ENCODE measurements at regions not wholly inside any gene's neighbourhood (a gene's known extent, or its start where the extent isn't known, plus 50 kb on each side); places are given as distances from the start of the nearest gene placed in this dataset.
A peak's percentile ranks its signal among the peaks of the same experiment; 100 is the strongest.

DNA sequence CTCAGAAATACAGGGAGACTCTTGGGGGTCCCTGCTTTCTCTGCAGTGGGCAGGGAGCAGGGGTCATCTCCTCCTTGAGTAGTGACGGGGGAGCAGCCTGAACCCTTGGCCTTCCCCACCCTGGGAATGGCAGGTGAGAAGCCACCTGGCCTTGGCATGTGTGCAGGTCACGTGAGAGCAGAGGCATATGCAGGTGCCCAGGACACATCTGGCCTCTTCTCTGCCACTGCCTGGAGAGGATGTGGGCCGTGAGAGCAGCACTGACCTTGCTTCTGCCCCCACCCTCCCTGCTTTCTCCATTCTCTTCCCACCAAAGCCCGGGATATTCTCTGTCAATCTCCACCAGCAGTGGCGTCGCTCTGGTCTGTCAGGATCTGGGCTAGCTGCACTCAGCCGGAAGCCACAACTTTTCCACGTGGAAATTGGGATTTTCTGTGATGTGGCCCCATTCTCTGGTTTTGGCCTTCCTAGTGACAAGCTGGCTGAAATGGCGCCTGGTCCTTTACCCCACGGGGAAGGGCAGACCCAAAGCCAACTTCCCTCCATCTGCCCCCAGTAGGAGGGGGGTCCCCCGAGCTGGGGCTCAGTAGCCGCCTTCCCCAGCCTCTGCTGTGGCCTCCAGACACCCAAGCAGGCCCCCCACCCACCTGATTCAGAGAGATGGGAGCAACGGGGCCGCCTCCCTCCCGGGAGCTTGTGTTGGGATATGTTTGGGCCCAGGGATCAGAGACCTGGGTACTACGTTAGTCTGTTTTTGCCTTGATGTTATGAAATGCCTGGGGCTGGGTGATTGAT, 70.4 kb upstream of the FCN1 start:
- DNase-seq (ENCODE audit: low spot score), result no peak

DNA sequence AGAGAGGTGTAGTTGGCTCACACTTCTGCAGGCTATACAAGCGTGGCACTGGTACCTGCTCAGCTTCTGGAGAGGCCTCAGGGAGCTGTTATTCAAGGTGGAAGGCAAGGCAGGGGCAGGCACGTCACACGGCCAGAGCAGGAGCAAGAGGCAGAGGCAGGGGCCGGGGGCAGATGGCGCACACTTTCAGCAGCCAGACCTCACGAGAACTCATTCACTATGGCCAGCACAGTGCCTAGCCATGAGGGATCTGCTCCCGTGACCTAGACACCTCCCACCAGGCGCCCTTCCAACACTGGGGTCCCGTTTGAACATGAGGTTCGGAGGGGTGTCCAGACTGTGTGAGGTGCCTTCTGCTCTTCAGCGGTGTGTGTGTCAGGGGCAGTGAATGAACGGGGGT, 71.0 kb upstream of the FCN1 start:
- DNase-seq (ENCODE audit: low spot score), result no peak

DNA sequence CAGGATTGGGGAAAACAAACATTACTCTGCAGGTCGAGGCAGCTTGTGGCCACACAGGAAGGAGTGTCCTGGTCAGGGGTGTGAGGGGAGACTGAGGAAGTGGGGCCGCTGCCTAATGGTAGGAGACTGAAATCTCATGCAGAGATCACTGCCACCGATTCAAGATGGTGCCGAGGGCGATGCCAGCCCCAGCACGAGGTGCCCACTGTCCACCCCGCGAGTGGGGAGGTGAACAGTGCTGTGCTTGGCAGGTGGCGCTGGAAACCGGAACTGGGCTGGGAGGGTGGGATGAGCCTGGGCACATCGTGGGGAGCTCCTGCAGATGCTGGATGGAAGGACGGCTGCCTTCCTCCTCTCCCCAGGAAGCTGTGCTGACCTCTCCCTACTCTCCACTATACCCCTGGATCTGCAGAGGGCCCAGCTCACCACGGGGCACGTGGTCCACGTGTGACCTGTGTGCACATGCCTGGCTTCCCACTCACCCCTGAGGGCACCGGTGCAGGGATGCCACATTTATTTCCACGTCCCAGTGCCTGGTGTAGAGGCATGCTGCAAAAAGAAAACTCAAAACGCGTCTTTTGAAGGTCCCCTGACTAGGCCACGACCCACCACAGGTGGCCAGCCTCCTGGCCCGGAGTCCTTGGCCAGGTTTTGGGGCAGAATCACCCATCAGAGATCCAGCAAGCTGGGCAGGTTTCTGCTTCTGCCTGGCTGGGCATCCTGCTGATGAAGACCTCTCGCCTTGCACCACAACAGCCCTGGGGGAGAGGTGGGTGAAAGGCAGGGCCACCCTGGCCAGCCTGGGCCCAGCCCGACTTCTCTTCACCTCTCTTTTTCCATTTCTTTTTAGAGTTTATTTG, 71.7 kb upstream of the FCN1 start:
- no peak for DNase-seq (ENCODE audit: low spot score)

DNA sequence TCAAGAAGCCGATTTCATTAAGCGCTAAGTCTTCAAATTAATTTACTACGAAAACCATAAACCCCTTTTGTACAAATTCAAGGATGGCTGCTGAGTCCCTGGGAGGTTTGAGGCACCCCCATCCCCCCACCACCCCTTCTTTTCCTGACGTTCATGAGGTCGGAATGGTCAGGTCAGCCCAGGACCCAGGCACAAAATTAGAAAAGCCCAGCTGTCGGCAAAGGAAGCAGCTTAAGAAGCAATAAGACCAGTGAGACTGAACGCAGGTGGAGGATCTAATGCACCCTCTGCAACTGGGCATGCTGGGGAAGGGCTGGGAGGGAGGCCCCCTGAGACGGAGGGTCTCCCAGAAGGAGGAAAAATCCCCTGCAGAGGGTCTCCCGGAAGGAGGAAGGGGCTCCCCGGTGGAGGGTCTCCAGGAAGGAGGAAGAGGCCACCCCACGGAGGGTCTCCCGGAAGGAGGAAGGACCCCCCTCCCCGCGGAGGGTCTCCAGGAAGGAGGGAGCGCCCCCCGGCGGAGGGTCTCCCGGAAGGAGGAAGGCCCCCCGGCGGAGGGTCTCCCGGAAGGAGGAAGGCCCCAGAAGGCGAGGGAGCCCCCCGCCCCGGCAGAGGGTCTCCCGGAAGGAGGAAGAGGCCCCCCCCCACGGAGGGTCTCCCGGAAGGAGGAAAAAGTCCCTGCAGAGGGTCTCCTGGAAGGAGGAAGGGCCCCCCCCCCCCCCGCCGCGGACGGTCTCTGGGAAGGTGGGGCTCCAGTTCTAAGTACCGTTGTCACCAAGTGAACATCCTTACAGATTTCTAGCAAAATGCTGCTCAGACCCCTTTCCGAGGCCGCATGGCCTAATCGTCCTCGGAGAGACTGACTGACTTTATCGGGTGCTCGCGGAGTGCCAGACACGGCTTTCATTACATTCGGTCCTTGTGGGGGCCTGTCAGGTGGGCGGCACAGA, 74.4 kb upstream of the FCN1 start:
- DNase-seq (ENCODE audit: low spot score), result no peak

DNA sequence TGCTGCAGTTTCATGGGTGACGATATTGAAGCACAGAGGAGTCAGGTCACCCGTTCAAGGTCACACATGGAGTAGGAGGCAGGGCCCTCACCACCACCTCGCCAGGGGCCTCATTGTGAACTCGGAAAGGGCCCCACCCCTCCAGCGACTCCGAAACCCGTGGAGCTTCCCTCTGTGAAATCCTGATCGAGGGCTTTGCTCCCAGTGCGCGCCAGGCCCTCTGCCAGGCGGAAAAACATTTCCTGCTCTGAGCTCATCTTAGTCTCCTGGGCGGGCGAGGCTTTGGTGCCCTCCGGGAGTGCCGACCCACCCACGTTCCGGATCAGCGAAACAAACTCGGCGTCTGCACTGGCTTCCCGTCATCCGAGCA, 75.0 kb upstream of the FCN1 start:
- peak; percentile 61 for DNase-seq (ENCODE audit: low spot score)

DNA sequence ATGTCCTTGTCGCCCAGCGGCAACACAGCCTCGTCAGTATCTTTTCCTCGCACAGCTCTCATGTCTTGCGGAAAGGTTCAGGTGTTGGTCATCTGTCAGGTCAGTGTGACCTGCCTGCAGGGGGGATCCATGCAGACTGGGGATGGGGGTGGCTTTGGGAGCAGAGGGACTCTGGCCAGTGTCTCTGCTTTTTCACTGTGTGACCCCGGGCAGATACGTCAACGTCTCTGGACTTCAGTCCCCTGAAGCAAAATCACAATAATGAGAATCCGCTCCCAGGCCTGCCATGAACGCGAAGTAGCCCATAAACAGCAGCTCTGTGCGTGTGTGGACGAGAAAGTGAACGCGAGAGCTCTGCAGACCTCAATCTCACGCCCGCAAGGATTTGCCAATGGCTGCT, 75.7 kb upstream of the FCN1 start:
- DNase-seq (ENCODE audit: low spot score), result no peak

DNA sequence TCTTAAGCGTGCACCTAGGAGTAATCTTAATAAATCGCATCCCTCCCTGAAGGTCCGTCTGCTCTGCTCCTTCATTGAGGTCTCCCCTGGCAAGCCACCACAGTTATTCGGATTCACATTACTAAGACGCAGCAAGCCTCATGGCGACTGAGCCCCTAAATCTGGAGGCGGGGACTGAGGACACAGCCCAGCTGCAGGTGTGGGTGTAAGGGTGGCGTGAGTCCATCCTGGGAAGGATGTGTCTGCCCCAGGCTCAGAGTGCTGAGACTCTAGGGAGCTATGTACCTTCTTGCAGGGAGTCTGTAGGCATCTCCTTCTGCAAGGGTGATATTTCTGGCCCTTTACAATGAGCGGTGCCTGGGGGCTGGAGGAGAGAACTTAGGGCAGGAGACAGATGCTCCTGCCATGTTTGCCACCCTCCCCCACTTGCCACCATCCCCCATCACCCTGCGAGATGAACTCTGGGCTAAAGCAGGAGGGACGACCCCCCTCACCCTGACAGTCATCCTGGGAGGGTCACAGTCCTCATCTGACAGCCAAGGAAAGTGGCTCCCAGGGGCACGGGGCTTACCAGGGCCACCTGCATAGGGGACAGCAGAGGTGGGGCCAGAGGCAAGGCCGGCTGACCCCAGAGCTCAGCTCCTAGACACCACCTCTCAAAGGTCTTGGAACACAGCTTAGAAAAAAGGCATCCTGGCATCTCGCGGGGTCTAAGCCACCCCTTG, 76.4 kb upstream of the FCN1 start:
- no peak for DNase-seq (ENCODE audit: low spot score)

DNA sequence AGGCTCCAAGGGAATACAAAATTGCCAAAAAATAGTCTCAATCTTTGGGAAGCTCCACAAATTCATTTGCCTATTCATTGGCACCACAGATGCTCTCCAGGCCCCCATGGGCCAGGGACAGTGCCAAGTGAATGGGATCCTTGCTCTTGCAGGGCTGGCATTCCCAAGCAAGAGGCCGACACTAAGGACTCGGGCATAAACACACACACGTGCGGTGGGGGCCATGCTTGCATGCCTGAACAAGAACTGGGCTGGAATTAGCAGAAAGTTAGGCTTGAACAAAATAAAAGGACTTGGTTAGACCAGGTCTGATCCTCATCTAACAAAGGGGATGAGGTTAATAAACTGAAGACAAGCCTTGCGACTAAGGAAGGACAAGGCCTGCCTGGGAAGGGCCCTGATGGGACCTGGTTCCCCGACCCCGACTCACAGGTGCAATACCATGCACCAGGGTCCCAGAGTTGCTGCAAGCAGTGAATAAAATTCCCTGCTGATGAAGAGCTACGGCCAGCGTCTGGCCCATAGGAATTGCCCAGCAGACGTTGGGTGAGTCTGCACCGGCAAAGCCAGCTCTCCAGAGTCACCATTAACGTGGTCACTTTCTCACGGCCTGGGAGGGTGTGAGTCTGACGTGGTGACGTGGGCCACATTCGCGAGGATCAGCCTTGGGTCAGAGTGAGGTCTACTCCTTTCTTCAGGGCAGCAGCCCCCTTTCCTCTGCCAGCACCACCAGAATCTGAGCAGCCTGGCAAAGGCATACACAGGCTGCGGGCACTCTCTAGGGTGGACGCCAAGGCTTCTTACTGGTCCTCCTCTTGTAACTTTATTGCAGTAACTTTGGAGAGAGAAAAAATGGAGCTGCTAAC, 77.4 kb upstream of the FCN1 start:
- DNase-seq (ENCODE audit: low spot score), result no peak

DNA sequence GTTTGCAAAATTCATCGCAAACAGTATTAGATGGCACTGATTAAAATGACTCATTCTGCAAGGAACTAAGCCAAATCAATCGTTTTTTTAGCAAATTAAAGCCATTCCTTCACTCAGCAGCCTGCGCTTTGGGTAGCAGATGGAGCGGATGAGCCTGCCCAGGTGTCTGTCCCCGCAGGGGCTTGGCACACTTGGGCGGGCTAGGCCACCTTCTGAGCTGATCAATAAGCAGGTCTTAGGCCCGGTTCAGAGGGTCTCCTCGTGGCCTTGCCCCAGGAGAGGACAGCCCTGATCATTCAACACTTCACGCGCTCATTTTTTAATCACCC, 78.0 kb upstream of the FCN1 start:
- no peak for DNase-seq (ENCODE audit: low spot score)

DNA sequence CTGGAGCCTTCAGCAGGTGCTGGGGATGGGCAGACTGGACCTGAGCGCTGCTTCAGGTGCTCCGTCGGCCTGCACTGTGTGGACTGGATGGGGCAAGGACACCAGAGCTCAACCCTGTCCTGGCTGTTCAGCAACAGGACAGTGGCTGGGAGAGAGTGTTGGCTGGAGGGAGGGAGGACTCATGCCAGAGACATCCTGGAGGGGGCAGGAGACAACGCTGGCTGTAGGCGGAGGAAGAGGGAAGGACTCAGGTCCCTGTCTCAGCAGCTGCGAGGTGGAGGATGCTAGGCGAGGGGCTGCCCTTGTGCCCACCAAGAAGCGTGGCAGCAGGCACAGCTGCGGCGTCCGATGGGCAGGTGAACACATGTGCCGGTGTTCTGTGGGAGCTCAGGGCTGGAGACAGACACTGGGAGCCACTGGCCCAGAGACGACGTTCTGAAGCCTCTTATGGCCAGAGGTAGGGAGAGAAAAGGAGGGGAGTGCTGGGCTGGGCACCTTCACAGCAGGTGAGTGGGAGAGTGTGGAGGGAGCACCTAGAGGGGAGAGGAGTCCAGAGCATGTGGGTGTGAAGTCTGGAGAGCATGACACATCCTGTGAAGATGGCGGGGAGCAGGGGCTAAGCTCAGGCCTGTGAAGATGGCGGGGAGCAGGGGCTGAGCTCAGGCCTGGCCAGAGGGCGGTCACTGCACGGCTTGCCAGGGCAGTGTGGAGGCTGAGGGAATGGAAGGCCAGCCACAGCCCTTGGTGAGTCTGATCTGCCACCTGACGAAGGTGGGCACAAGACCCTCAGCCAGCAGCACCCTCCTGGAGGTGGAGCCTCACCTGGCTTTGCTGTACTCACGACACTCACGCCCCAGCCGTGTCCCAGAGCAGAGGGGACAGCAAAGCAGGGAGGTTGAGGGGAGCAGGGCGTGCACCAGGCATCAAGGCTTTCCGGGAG, 79.1 kb upstream of the FCN1 start:
- no peak for DNase-seq (ENCODE audit: low spot score)

DNA sequence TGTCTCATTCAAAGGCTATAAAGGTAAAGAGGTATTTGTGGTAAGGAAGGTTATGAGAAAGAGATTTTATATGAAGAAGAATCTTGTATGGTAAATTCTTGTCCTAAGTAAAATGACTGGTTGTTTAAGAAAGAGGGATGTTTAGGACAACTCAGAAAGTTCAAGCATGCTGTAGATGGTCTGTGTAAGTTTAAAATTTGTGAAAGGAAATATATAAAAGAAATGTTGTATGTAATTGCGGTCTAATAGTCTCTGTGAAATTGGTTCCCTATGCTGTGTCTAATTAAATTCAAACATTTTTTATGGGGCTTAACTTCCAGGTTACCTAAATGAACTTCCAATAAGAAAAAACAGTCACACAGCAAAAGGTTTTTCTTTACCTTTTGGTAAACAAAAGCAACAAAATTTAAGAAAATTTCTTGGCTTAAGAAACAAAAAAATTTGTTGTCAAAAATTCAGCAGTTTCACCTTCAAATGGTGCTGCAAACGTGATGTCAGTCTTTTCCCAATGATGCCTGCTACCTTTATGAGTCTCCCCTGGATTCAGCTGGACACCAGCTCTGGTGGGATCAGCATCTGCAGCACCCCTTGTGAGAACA, 83.0 kb upstream of the FCN1 start:
- no peak for DNase-seq (ENCODE audit: low spot score)

DNA sequence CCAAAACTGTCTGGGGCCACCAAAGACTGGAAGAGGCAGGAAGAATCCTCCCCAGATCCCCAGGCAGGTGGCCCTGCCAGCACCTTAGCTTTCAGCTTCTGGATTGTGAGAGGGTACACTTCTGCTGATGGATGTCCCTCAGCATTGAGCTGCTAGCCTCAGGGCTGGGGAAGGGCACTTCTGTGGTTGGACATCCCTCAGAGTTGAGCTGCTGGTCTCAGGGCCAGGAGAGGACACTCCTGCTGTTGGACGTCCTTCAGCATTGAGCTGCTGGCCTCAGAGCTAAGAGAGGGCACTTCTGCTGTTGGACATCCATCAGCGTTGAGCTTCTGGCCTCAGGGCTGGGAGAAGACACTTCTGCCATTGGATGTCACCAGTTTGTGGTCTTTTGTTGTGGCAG, 83.8 kb upstream of the FCN1 start:
- no peak for DNase-seq (ENCODE audit: low spot score)

DNA sequence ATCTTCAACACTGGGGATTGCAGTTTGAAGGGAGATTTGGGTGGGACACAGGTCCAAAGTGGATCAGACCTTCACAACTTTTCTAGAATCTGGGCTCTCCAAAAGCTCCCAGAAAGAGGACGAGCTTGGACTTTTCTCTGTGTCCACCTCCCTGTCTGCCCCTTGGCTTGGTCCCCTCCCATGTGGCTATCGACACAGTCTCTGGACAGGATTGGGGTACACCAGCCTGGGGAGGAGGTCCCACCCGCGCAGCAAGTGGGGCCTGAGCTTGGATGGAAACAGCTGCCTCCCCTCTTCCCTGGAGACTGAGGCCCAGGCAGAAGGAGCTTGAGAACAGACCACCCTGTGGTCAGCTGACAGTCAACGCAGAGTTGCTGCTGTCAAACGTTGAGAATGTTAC, 84.6 kb upstream of the FCN1 start:
- DNase-seq (ENCODE audit: low spot score), result no peak

DNA sequence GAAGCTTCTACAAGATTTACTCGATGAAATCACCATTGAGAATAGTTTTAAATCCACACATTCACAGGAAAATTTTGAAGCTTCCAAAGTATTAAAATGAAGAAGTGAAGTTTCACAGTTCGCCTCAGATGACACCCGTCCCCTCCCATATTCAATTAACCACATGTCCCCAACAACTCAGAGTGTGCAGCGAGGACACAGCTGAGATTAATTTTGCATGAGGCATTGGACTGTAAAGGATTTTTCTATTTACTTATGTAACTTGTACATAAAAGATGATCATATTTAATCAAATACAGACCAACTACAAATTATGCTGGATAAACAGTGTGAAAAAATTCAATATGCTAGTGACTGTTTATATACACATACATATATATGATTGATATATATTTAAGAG, 84.7 kb upstream of the OLFM1 start:
- no peak for DNase-seq (ENCODE audit: low spot score)

DNA sequence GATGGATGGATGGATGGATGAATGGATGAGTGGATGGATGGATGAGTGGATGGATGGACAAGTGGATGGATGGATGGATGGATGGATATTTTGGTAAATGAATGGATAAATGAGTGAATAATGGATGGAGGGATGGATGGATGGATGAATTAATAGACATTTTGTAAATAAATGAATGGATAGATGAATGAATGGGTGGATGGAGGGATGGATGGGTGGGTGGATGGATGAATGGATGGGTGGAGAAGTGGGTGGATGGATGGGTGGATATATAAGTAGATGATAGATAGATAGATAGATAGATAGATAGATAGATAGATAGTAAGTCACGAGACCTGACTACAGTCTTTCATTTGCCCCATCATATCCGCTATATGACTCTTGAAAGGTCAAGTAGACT, 82.7 kb upstream of the OLFM1 start:
- DNase-seq (ENCODE audit: low spot score), result no peak

DNA sequence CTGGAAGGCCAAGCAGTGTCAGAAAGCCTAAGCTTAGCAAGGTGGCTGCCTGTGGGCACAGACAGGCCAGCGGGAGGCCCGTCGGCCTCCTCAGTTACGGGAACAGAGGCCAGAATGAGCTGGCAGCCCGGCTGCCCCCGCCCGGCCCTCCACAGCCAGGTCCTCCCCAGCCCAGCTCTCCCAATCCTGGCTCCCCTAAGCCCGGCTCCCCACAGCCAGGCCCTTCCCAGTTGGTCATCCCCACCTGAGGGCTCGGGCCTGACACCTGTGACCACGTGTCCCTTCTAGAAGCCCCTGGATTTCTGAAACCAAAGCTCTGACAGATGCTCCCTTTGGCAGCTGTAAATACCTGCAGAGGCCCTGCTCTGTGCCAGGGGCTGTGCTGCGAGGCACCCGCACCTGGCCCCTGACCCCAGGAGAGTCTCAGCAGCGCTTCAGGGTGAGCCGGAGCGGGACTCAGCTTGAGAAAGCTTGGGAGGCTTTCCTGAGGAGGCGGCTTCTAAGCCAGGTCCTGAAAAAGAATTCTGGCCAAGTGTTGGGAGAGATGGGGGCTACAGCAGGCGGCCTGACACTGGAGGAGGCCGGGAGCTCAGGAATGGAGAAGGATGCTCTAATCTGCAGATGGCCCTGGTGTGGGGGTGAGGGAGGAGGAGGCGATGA, 80.4 kb upstream of the OLFM1 start:
- DNase-seq (ENCODE audit: low spot score), result no peak

DNA sequence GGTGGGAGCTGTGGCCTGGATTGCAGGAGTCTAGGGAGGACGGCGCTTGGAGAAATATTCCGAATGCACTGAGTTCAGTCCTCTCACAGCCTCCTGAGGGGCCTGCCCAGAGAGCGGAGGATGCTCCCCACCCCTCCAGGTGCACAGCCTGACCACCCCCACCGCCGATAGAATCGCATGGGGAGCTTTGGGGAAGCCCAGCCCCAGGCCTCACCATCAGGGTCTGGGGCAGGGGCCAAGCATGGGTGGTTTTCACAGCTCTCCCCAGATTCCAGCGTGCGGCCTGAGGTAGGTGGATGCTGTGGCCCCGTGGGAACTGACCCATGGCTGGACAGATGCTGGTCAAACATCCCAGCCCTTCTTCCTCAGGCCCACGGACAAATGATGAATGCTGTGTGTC, 79.9 kb upstream of the OLFM1 start:
- no peak for DNase-seq (ENCODE audit: low spot score)

DNA sequence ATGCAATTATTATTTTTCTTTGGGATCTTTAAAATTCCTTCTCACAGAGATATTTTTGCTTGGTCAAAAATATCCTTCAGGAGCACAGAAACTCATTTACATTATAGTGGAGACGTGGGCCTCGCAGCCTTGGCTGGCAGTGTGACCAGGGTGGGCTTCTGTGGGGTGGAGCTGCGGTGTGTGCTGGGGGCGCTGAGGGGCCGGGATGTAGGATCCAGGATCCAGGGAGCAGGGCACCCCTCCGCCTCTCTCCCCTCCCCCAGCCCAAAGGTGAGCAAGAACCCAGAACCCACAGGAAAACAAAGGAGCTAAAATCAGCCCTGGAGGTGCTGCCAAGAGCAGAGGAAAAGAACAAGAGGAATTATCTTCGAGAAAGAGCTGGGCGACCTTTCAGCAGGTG, 79.1 kb upstream of the OLFM1 start:
- DNase-seq (ENCODE audit: low spot score), result no peak

DNA sequence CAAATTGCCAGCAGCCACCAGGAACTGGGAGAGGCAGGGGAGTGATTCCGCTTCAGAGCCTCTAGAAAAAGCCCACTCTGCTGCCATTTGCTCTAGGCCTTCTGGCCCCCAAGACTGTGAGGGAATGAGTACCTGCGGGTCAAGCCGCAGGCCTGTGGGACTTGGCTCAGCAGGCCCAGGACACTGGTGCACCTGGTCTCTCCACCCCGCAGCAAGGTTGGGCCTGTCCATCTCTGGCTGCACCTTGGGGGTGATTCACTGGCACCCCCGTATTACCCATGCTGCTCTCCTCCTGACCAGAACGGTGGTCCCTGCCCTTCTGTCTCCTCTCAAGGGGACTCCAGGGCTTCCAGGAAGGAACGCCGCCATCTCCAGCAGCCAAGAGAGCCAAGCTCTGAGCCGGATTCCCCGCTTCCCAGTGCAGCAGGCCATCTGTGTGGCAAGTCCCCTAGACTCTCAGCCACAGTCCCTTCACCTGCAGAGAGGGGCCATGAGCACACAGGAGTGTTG, 78.4 kb upstream of the OLFM1 start:
- DNase-seq (ENCODE audit: low spot score), result no peak

Measured in GM03348 (cell line).